ENCODE measurements at regions not wholly inside any gene's neighbourhood (a gene's known extent, or its start where the extent isn't known, plus 50 kb on each side); places are given as distances from the start of the nearest gene placed in this dataset.

DNA sequence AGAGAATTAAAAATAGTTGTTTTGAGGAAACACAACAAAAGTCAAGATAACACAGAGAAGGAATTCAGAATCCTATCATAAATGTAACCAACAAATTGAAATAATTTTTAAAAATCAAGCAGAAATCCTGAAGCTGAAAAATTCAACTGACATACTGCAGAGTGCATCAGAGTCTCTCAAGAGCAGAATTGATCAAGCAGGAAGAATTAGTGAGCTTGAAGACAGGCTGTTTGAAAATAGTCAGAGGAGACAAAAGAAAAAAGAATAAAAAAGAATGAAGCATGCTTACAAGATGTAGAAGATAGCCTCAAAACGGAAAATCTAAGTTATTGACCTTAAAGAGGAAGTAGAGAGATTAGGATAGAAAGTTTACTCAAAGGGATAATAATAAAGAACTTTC is 65.8 kb upstream of the PPP2R5C start:
- Histone ChIP-seq H3K27ac (ENCODE audit: low read depth in 2 of 2, low read length in 1 of 2) (no peak overlapping the region), H3K4me3 (ENCODE audit: low read depth in 1 of 2, low read length in 2 of 2) (no peak overlapping the region), H3K4me1 (ENCODE audit: control insufficient read depth in 2 of 2, insufficient read depth in 2 of 2, low read length in 1 of 2) (no peaks in the 10 kb centered on the region), H3K9me3 (ENCODE audit: control insufficient read depth in 2 of 2, insufficient read depth in 1 of 2, low read depth in 1 of 2, low read length in 1 of 2) (no peaks in the 10 kb centered on the region), H3K36me3 (ENCODE audit: control insufficient read depth in 2 of 2, insufficient read depth in 2 of 2, low read length in 1 of 2) (no peaks in the 10 kb centered on the region), H3K27me3 (ENCODE audit: control insufficient read depth in 1 of 2, insufficient read depth in 2 of 2, low read length in 2 of 2) (no peaks in the 10 kb centered on the region)
- WGBS, 2 donors, result 35 to 43% methylated on average over 1 of the region's 1 CpG

GRCh38 chr14:101704140-101704539 is 57.4 kb upstream of the PPP2R5C start:
- Histone ChIP-seq H3K27ac (ENCODE audit: low read depth in 2 of 2, low read length in 1 of 2) (no peak overlapping the region), H3K36me3 (ENCODE audit: control insufficient read depth in 2 of 2, insufficient read depth in 2 of 2, low read length in 1 of 2) (no peaks in the 10 kb centered on the region), H3K9me3 (ENCODE audit: control insufficient read depth in 2 of 2, insufficient read depth in 1 of 2, low read depth in 1 of 2, low read length in 1 of 2) (no peaks in the 10 kb centered on the region), H3K27me3 (ENCODE audit: control insufficient read depth in 1 of 2, insufficient read depth in 2 of 2, low read length in 2 of 2) (no peaks in the 10 kb centered on the region), H3K4me3 (ENCODE audit: low read depth in 1 of 2, low read length in 2 of 2) (no peak overlapping the region), H3K4me1 (ENCODE audit: control insufficient read depth in 2 of 2, insufficient read depth in 2 of 2, low read length in 1 of 2) (peaks cover 0 to 6% of the 10 kb centered on the region in 2 donors)
- WGBS, 2 donors, result 44 to 55% methylated on average over 3 of the region's 3 CpGs

DNA sequence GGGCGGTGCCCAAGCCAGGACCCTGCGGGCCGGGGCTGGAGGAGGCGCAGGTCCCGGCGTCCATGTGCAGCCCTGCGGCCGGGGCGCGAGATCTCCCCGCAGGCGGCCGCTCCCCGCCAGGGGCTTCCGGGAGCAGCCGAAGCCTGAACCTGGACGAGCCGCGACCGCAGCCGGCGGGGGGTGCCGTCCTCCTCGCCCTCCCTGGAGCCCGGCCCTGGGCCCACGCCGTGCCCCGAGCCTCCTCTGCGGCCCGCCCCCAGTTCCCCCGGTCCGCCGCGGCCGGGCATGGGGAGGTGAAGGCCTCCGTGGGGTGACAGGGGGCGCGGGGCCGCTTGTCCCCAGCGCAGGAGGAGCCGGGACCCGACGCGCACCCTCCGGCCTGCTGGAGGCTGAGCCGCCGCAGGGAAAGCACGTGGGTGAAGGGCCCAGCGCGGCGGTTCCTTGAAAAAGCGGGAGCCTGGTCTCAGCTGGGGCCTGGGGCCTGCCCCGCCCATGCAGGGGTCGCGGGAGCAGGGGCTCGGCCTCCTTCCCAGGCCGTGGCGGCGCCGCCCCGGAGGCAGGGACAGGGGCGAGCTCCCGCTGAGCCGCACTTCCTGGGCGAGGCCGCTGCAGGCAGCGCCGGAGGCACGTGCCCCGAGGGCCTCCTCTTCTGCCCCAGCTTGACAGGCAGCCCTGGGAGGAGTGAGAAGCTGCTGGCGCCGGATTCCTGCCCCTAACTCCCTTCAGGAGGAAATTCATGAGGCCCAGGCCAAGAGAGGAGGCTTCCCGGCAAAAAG is 55.6 kb upstream of the PPP2R5C start:
- peaks cover 2 to 6% of the 10 kb centered on the region in 2 donors for H3K4me1 ChIP-seq (ENCODE audit: control insufficient read depth in 2 of 2, insufficient read depth in 2 of 2, low read length in 1 of 2)
- 8 to 9% methylated on average over 43 to 73 of the region's 73 CpGs for WGBS, 2 donors
- H3K27me3 ChIP-seq (ENCODE audit: control insufficient read depth in 1 of 2, insufficient read depth in 2 of 2, low read length in 2 of 2), result no peaks in the 10 kb centered on the region
- no peaks in the 10 kb centered on the region for H3K36me3 ChIP-seq (ENCODE audit: control insufficient read depth in 2 of 2, insufficient read depth in 2 of 2, low read length in 1 of 2)
- H3K4me3 ChIP-seq (ENCODE audit: low read depth in 1 of 2, low read length in 2 of 2), result peak overlapping the region; percentile 18 to 39
- peak overlapping the region; percentile 35 to 66 for H3K27ac ChIP-seq (ENCODE audit: low read depth in 2 of 2, low read length in 1 of 2)
- H3K9me3 ChIP-seq (ENCODE audit: control insufficient read depth in 2 of 2, insufficient read depth in 1 of 2, low read depth in 1 of 2, low read length in 1 of 2), result no peaks in the 10 kb centered on the region

GRCh38 chr14:101706509-101707067 is 54.9 kb upstream of the PPP2R5C start:
- Histone ChIP-seq H3K4me3 (ENCODE audit: low read depth in 1 of 2, low read length in 2 of 2) (no peak overlapping the region), H3K36me3 (ENCODE audit: control insufficient read depth in 2 of 2, insufficient read depth in 2 of 2, low read length in 1 of 2) (no peaks in the 10 kb centered on the region), H3K27ac (ENCODE audit: low read depth in 2 of 2, low read length in 1 of 2) (peak overlapping the region; percentile 2 to 47), H3K9me3 (ENCODE audit: control insufficient read depth in 2 of 2, insufficient read depth in 1 of 2, low read depth in 1 of 2, low read length in 1 of 2) (no peaks in the 10 kb centered on the region), H3K27me3 (ENCODE audit: control insufficient read depth in 1 of 2, insufficient read depth in 2 of 2, low read length in 2 of 2) (no peaks in the 10 kb centered on the region), H3K4me1 (ENCODE audit: control insufficient read depth in 2 of 2, insufficient read depth in 2 of 2, low read length in 1 of 2) (peaks cover 2 to 6% of the 10 kb centered on the region in 2 donors)
- WGBS, 2 donors, result 79 to 82% methylated on average over 16 of the region's 16 CpGs

- H3K4me3 ChIP-seq (ENCODE audit: low read depth in 1 of 2, low read length in 2 of 2), result no peak overlapping the region
- peaks cover 2 to 6% of the 10 kb centered on the region in 2 donors for H3K4me1 ChIP-seq (ENCODE audit: control insufficient read depth in 2 of 2, insufficient read depth in 2 of 2, low read length in 1 of 2)
- peak overlapping the region in 1 of 2 donors; percentile 47 for H3K27ac ChIP-seq (ENCODE audit: low read depth in 2 of 2, low read length in 1 of 2)
- H3K36me3 ChIP-seq (ENCODE audit: control insufficient read depth in 2 of 2, insufficient read depth in 2 of 2, low read length in 1 of 2), result no peaks in the 10 kb centered on the region
- H3K27me3 ChIP-seq (ENCODE audit: control insufficient read depth in 1 of 2, insufficient read depth in 2 of 2, low read length in 2 of 2), result no peaks in the 10 kb centered on the region
- 24% methylated on average over 18 of the region's 18 CpGs for WGBS, 2 donors
- no peaks in the 10 kb centered on the region for H3K9me3 ChIP-seq (ENCODE audit: control insufficient read depth in 2 of 2, insufficient read depth in 1 of 2, low read depth in 1 of 2, low read length in 1 of 2)
Measured at GRCh38 chr14:101707068-101707842, 54.3 kb upstream of the PPP2R5C start.

DNA sequence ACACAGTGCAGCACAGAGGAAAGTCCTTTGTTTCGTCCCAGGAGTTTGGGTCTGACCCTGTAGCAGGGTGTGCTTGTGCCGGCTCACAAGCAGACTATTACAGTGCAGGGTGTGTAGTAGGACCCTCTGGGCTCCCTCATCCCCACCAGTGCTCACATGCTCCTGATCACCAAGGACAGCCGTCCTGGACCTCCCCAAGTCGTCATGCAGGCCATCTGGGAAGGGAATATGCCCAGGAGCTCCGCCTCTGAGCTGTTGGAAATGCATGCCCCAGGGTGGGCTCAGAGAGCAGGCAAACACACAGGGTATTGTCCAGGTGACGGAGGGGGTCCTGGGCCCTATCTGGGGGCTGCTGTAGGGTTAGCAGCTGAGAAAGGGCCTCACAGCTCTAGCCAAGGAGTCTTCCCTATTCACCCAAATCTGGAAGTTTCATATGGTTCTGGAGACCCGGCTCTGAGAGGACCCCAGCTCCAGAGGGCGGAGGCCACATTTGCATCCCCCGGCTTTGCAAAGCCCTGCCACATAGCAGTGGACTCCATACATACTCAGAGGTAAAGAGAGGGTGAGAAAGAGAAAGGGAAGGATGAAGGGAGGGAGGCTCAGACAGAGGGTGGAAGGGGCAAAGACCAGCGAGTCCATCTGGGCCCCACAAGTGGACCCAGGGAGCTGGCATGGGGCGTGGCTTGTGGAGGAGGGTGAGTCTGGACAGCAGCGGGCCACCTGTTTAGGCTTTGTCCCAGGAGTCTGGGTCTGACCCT is 53.5 kb upstream of the PPP2R5C start:
- H3K27ac ChIP-seq (ENCODE audit: low read depth in 2 of 2, low read length in 1 of 2), result peak overlapping the region in 1 of 2 donors; percentile 35
- H3K4me3 ChIP-seq (ENCODE audit: low read depth in 1 of 2, low read length in 2 of 2), result no peak overlapping the region
- WGBS, 2 donors, result 82 to 84% methylated on average over 12 of the region's 12 CpGs

GRCh38 chr14:101708853-101709532 is 52.5 kb upstream of the PPP2R5C start:
- H3K4me3 ChIP-seq (ENCODE audit: low read depth in 1 of 2, low read length in 2 of 2), result no peak overlapping the region
- no peak overlapping the region for H3K27ac ChIP-seq (ENCODE audit: low read depth in 2 of 2, low read length in 1 of 2)
- 81 to 82% methylated on average over 18 of the region's 18 CpGs for WGBS, 2 donors
- no peaks in the 10 kb centered on the region for H3K9me3 ChIP-seq (ENCODE audit: control insufficient read depth in 2 of 2, insufficient read depth in 1 of 2, low read depth in 1 of 2, low read length in 1 of 2)
- no peaks in the 10 kb centered on the region for H3K27me3 ChIP-seq (ENCODE audit: control insufficient read depth in 1 of 2, insufficient read depth in 2 of 2, low read length in 2 of 2)
- no peaks in the 10 kb centered on the region for H3K36me3 ChIP-seq (ENCODE audit: control insufficient read depth in 2 of 2, insufficient read depth in 2 of 2, low read length in 1 of 2)
- H3K4me1 ChIP-seq (ENCODE audit: control insufficient read depth in 2 of 2, insufficient read depth in 2 of 2, low read length in 1 of 2), result peaks cover 2 to 6% of the 10 kb centered on the region in 2 donors

More for the DNA sequence above, 53.5 kb upstream of the PPP2R5C start:
- Histone ChIP-seq H3K27me3 (ENCODE audit: control insufficient read depth in 1 of 2, insufficient read depth in 2 of 2, low read length in 2 of 2) (no peaks in the 10 kb centered on the region), H3K9me3 (ENCODE audit: control insufficient read depth in 2 of 2, insufficient read depth in 1 of 2, low read depth in 1 of 2, low read length in 1 of 2) (no peaks in the 10 kb centered on the region), H3K36me3 (ENCODE audit: control insufficient read depth in 2 of 2, insufficient read depth in 2 of 2, low read length in 1 of 2) (no peaks in the 10 kb centered on the region), H3K4me1 (ENCODE audit: control insufficient read depth in 2 of 2, insufficient read depth in 2 of 2, low read length in 1 of 2) (peaks cover 2 to 6% of the 10 kb centered on the region in 2 donors)

DNA sequence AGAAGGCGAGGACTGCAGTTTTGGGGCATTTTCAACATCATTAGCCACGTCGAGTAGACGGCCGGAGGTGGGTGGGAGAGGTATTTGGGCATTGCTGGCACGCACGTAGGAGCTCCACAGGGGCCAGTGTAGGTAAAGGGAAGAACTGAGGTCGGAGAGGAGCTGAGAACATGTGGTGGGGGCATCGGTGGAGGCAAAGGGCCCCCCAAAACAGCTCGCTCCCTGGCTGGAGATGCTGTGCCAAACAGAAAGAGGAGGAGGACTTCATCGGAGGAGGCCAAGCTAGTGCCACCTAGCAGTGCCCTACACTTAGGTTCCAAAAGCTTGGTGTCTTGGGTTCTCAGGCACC is 52.0 kb upstream of the PPP2R5C start:
- WGBS, 2 donors, result 90 to 93% methylated on average over 11 of the region's 11 CpGs
- H3K27me3 ChIP-seq (ENCODE audit: control insufficient read depth in 1 of 2, insufficient read depth in 2 of 2, low read length in 2 of 2), result no peaks in the 10 kb centered on the region

More for the DNA sequence above, 52.0 kb upstream of the PPP2R5C start:
- H3K4me3 ChIP-seq (ENCODE audit: low read depth in 1 of 2, low read length in 2 of 2), result no peak overlapping the region
- H3K4me1 ChIP-seq (ENCODE audit: control insufficient read depth in 2 of 2, insufficient read depth in 2 of 2, low read length in 1 of 2), result peaks cover 2 to 6% of the 10 kb centered on the region in 2 donors
- peak overlapping the region in 1 of 2 donors; percentile 26 for H3K27ac ChIP-seq (ENCODE audit: low read depth in 2 of 2, low read length in 1 of 2)
- no peaks in the 10 kb centered on the region for H3K36me3 ChIP-seq (ENCODE audit: control insufficient read depth in 2 of 2, insufficient read depth in 2 of 2, low read length in 1 of 2)
- no peaks in the 10 kb centered on the region for H3K9me3 ChIP-seq (ENCODE audit: control insufficient read depth in 2 of 2, insufficient read depth in 1 of 2, low read depth in 1 of 2, low read length in 1 of 2)
